PC-9 (cell line): ENCODE measurements at regions not wholly inside any gene's neighbourhood (a gene's known extent, or its start where the extent isn't known, plus 50 kb on each side); places are given as distances from the start of the nearest gene placed in this dataset.
"Not testable (repeated sequence)": the region's sequence is repeated elsewhere in the genome, so short reads cannot be mapped to it uniquely, and the experiment has no call there.

Experiments used
- BruUV-seq: library from RNA; stranded (reverse); fragments of 400-500 nt; replicated peaks from 2 replicates; lab custom pipeline; 2021; lab: Mats Ljungman, UMichigan
- CTCF ChIA-PET: fragments of 300-600 bp; sonication (Branson Sonifier 250); formaldehyde crosslinking; loops from one replicate; lab custom pipeline; 2022; ENCODE audit warnings: antibody characterized with exemption; lab: Charles Lee
- POLR2A ChIA-PET: fragments of 300-600 bp; sonication (Branson Sonifier 250); formaldehyde crosslinking; loops from one replicate; lab custom pipeline; 2022; ENCODE audit warnings: antibody characterized with exemption; ENCODE audit not compliant: unreplicated experiment; lab: Charles Lee
- DNase-seq, 2 experiments: peaks; one replicate each; pipeline versions ENCODE4 v3.0.0 to v3.0.0-alpha.2; 2015 to 2022; ENCODE audit warnings: mixed read lengths in 1 of 2
- H2AFZ ChIP-seq: fragments of 200-600 bp; sonication (generic); 2 replicates; pipeline ENCODE4 v1.8.1; 2017; ENCODE audit warnings: antibody characterized with exemption
- H3F3A ChIP-seq: fragments of 200-600 bp; sonication (generic); 2 replicates; pipeline ENCODE4 v1.8.1; 2017; ENCODE audit warnings: antibody characterized with exemption, mild to moderate bottlenecking, low read depth; ENCODE audit not compliant: insufficient read depth
- H3K27ac ChIP-seq: fragments of 200-600 bp; sonication (generic); 2 replicates; pipeline ENCODE4 v1.6.1; 2016; ENCODE audit warnings: mixed run types
- H3K27me3 ChIP-seq: fragments of 200-600 bp; sonication (generic); 2 replicates; pipeline ENCODE4 v1.6.1; 2016; ENCODE audit warnings: low read depth, mixed run types; ENCODE audit not compliant: insufficient read depth
- H3K36me3 ChIP-seq: fragments of 200-600 bp; sonication (generic); 2 replicates; pipeline ENCODE4 v1.6.1; 2016; ENCODE audit warnings: low read depth, mixed run types
- H3K4me1 ChIP-seq: fragments of 200-600 bp; sonication (generic); replicated peaks from 2 replicates; pipeline ENCODE4 v1.6.1; 2016; ENCODE audit warnings: mixed run types; ENCODE audit not compliant: insufficient read depth
- H3K4me2 ChIP-seq: fragments of 200-600 bp; sonication (generic); 2 replicates; pipeline ENCODE4 v1.6.1; 2017; ENCODE audit warnings: mixed run types
- H3K4me3 ChIP-seq: fragments of 200-600 bp; sonication (generic); 2 replicates; pipeline ENCODE4 v1.6.1; 2016; ENCODE audit warnings: mixed run types
- H3K79me2 ChIP-seq: fragments of 200-600 bp; sonication (generic); 2 replicates; pipeline ENCODE4 v1.6.1; 2017; ENCODE audit warnings: low read depth, mixed run types
- H3K9me2 ChIP-seq: fragments of 200-600 bp; sonication (generic); 2 replicates; pipeline ENCODE4 v1.8.1; 2017; ENCODE audit warnings: mild to moderate bottlenecking; ENCODE audit not compliant: insufficient read depth
- H3K9me3 ChIP-seq: fragments of 200-600 bp; sonication (generic); 2 replicates; pipeline ENCODE4 v1.8.1; 2016; ENCODE audit warnings: low read depth; ENCODE audit not compliant: insufficient read depth
- H4K20me1 ChIP-seq: fragments of 200-600 bp; sonication (generic); 2 replicates; pipeline ENCODE4 v1.8.1; 2017; ENCODE audit not compliant: insufficient read depth
- CTCF ChIP-seq: fragments of 200-600 bp; sonication (generic); conservative IDR thresholded peaks from 2 replicates; pipeline ENCODE4 v1.6.1; 2017; ENCODE audit warnings: mixed run types, antibody characterized with exemption, mild to moderate bottlenecking, moderate library complexity
- EZH2 ChIP-seq: fragments of 200-600 bp; sonication (generic); IDR thresholded peaks from 2 replicates; pipeline ENCODE4 v1.8.0; 2017; ENCODE audit warnings: antibody characterized with exemption, low read depth
- intact Hi-C: fragments of 100-400 bp; cut with micrococcal nuclease; formaldehyde crosslinking; loops from one replicate; pipeline ENCODE4 v1.10.0; 2022; ENCODE audit not compliant: unreplicated experiment

- Histone ChIP-seq H3K9me3 (no peaks in the 10 kb centered on the region), H3K36me3 (no peaks in the 10 kb centered on the region), H2AFZ (no peak overlapping the region), H3K27ac (no peak overlapping the region), H3K79me2 (no peaks in the 10 kb centered on the region), H3K27me3 (no peaks in the 10 kb centered on the region), H3F3A (no peaks in the 10 kb centered on the region), H3K4me1 (no peaks in the 10 kb centered on the region), H3K4me2 (no peak overlapping the region), H3K4me3 (no peak overlapping the region), H4K20me1 (no peaks in the 10 kb centered on the region), H3K9me2 (no peaks in the 10 kb centered on the region)
- no peak for DNase-seq
- intact Hi-C loops: no loop called here
- ChIA-PET CTCF (no interaction called here), POLR2A (no interaction called here)
- no peak for TF ChIP-seq EZH2
- no peak for TF ChIP-seq CTCF
- no TSS peak for BruUV-seq
These were observed 398.4 kb downstream of the TBC1D32 start for GRCh38 chr6:120935908-120936307.

- ChIA-PET CTCF (no interaction called here), POLR2A (no interaction called here)
- no peaks in the 10 kb centered on the region for H3F3A ChIP-seq
- TF ChIP-seq EZH2 (no peak), CTCF (no peak)
- H3K79me2 ChIP-seq: no peaks in the 10 kb centered on the region
- no peak overlapping the region for H2AFZ ChIP-seq
- BruUV-seq: no TSS peak
- no peak for DNase-seq
- H3K4me2 ChIP-seq: no peak overlapping the region
- no peak overlapping the region for H3K4me3 ChIP-seq
- no peaks in the 10 kb centered on the region for H3K4me1 ChIP-seq
- H3K9me3 ChIP-seq: no peaks in the 10 kb centered on the region
- intact Hi-C loops: no loop called here
- no peaks in the 10 kb centered on the region for H3K27me3 ChIP-seq
- H3K9me2 ChIP-seq: no peaks in the 10 kb centered on the region
- no peaks in the 10 kb centered on the region for H4K20me1 ChIP-seq
- no peaks in the 10 kb centered on the region for H3K36me3 ChIP-seq
- H3K27ac ChIP-seq: no peak overlapping the region
These were observed 399.3 kb downstream of the TBC1D32 start for GRCh38 chr6:120935016-120935415.

GRCh38 chr6:120931520-120932180 is 402.6 kb downstream of the TBC1D32 start:
- H3K4me3 ChIP-seq, H3F3A ChIP-seq, H3K4me1 ChIP-seq, H4K20me1 ChIP-seq, BruUV-seq, H3K27me3 ChIP-seq, H3K36me3 ChIP-seq, H3K27ac ChIP-seq, H3K9me3 ChIP-seq, H3K4me2 ChIP-seq, H2AFZ ChIP-seq, H3K9me2 ChIP-seq, POLR2A ChIA-PET, CTCF ChIA-PET, intact Hi-C loops, DNase-seq, H3K79me2 ChIP-seq: not testable (repeated sequence)

GRCh38 chr6:120930500-120930899 is 403.8 kb downstream of the TBC1D32 start:
- DNase-seq, CTCF ChIA-PET, H3K4me2 ChIP-seq, H3F3A ChIP-seq, H2AFZ ChIP-seq, intact Hi-C loops, H3K27ac ChIP-seq, POLR2A ChIA-PET, H3K36me3 ChIP-seq, BruUV-seq, H3K4me3 ChIP-seq, H3K27me3 ChIP-seq, H3K4me1 ChIP-seq, H3K9me3 ChIP-seq, H4K20me1 ChIP-seq, H3K9me2 ChIP-seq, H3K79me2 ChIP-seq: not testable (repeated sequence)
